ENCODE measurements at regions not wholly inside any gene's neighbourhood (a gene's known extent, or its start where the extent isn't known, plus 50 kb on each side); places are given as distances from the start of the nearest gene placed in this dataset.

GRCh38 chr11:28939381-28939780, 831.2 kb downstream of the METTL15 start:
- Histone ChIP-seq H3K9me3 (ENCODE audit: control extremely low read depth in 1 of 5, control insufficient read depth in 4 of 5, insufficient read depth in 2 of 5, low read depth in 1 of 5, low read length in 4 of 5) (no peaks in the 10 kb centered on the region), H3K4me3 (ENCODE audit: control insufficient read depth in 1 of 7, extremely low read depth in 1 of 7, insufficient read depth in 4 of 7, low read depth in 2 of 7, low read length in 6 of 7) (no peak overlapping the region), H3K27ac (ENCODE audit: insufficient read depth in 1 of 2, low read depth in 1 of 2, low read length in 2 of 2, poor library complexity in 1 of 2, severe bottlenecking in 2 of 2) (no peak overlapping the region), H3K27me3 (replicated peaks in 2 of 5; ENCODE audit: control insufficient read depth in 4 of 5, insufficient read depth in 5 of 5, low read length in 4 of 5) (no peaks in the 10 kb centered on the region), H3K36me3 (ENCODE audit: control insufficient read depth in 4 of 4, insufficient read depth in 4 of 4, low read length in 3 of 4) (no peaks in the 10 kb centered on the region), H3K4me1 (ENCODE audit: control extremely low read depth in 1 of 4, control insufficient read depth in 4 of 4, insufficient read depth in 4 of 4, low read length in 3 of 4) (no peaks in the 10 kb centered on the region)
- 80% methylated on average over 1 of the region's 2 CpGs for WGBS (ENCODE audit: insufficient coverage)
- ChIA-PET POLR2A (no interaction called here), CTCF (interaction anchor here (1.3 kb wide), 1 partner anchor 9 kb away, joined by 3 read pairs; no protein-coding TSS in a partner anchor)
- DNase-seq, result no peak

- CTCF ChIA-PET, result no interaction called here
- Histone ChIP-seq H3K27ac (ENCODE audit: insufficient read depth in 1 of 2, low read depth in 1 of 2, low read length in 2 of 2, poor library complexity in 1 of 2, severe bottlenecking in 2 of 2) (no peak overlapping the region), H3K9me3 (ENCODE audit: control extremely low read depth in 1 of 5, control insufficient read depth in 4 of 5, insufficient read depth in 2 of 5, low read depth in 1 of 5, low read length in 4 of 5) (no peaks in the 10 kb centered on the region), H3K36me3 (ENCODE audit: control insufficient read depth in 4 of 4, insufficient read depth in 4 of 4, low read length in 3 of 4) (no peaks in the 10 kb centered on the region), H3K4me1 (ENCODE audit: control extremely low read depth in 1 of 4, control insufficient read depth in 4 of 4, insufficient read depth in 4 of 4, low read length in 3 of 4) (no peaks in the 10 kb centered on the region), H3K27me3 (replicated peaks in 2 of 5; ENCODE audit: control insufficient read depth in 4 of 5, insufficient read depth in 5 of 5, low read length in 4 of 5) (no peaks in the 10 kb centered on the region), H3K4me3 (ENCODE audit: control insufficient read depth in 1 of 7, extremely low read depth in 1 of 7, insufficient read depth in 4 of 7, low read depth in 2 of 7, low read length in 6 of 7) (no peak overlapping the region)
- WGBS (ENCODE audit: insufficient coverage), result no CpG with 5 or more reads among the region's 1 CpG
- no peak for DNase-seq
- POLR2A ChIA-PET, result no interaction called here
These were observed 829.9 kb downstream of the METTL15 start for GRCh38 chr11:28938091-28938490.

GRCh38 chr11:28932940-28933339, 824.8 kb downstream of the METTL15 start:
- Histone ChIP-seq H3K27ac (ENCODE audit: insufficient read depth in 1 of 2, low read depth in 1 of 2, low read length in 2 of 2, poor library complexity in 1 of 2, severe bottlenecking in 2 of 2) (no peak overlapping the region), H3K4me3 (ENCODE audit: control insufficient read depth in 1 of 7, extremely low read depth in 1 of 7, insufficient read depth in 4 of 7, low read depth in 2 of 7, low read length in 6 of 7) (no peak overlapping the region), H3K27me3 (replicated peaks in 2 of 5; ENCODE audit: control insufficient read depth in 4 of 5, insufficient read depth in 5 of 5, low read length in 4 of 5) (no peaks in the 10 kb centered on the region), H3K36me3 (ENCODE audit: control insufficient read depth in 4 of 4, insufficient read depth in 4 of 4, low read length in 3 of 4) (no peaks in the 10 kb centered on the region), H3K4me1 (ENCODE audit: control extremely low read depth in 1 of 4, control insufficient read depth in 4 of 4, insufficient read depth in 4 of 4, low read length in 3 of 4) (no peaks in the 10 kb centered on the region), H3K9me3 (ENCODE audit: control extremely low read depth in 1 of 5, control insufficient read depth in 4 of 5, insufficient read depth in 2 of 5, low read depth in 1 of 5, low read length in 4 of 5) (peaks cover 0 to 3% (median 0%) of the 10 kb centered on the region in 5 experiments)
- ChIA-PET POLR2A (no interaction called here), CTCF (no interaction called here)
- no peak for DNase-seq
- WGBS (ENCODE audit: insufficient coverage), result no CpG with 5 or more reads among the region's 4 CpGs

- H3K4me1 ChIP-seq (ENCODE audit: control extremely low read depth in 1 of 4, control insufficient read depth in 4 of 4, insufficient read depth in 4 of 4, low read length in 3 of 4), result no peaks in the 10 kb centered on the region
- H3K27ac ChIP-seq (ENCODE audit: insufficient read depth in 1 of 2, low read depth in 1 of 2, low read length in 2 of 2, poor library complexity in 1 of 2, severe bottlenecking in 2 of 2), result no peak overlapping the region
- no peak overlapping the region for H3K4me3 ChIP-seq (ENCODE audit: control insufficient read depth in 1 of 7, extremely low read depth in 1 of 7, insufficient read depth in 4 of 7, low read depth in 2 of 7, low read length in 6 of 7)
- POLR2A ChIA-PET, result no interaction called here
- H3K9me3 ChIP-seq (ENCODE audit: control extremely low read depth in 1 of 5, control insufficient read depth in 4 of 5, insufficient read depth in 2 of 5, low read depth in 1 of 5, low read length in 4 of 5), result no peaks in the 10 kb centered on the region
- H3K36me3 ChIP-seq (ENCODE audit: control insufficient read depth in 4 of 4, insufficient read depth in 4 of 4, low read length in 3 of 4), result no peaks in the 10 kb centered on the region
- no peaks in the 10 kb centered on the region for H3K27me3 ChIP-seq (replicated peaks in 2 of 5; ENCODE audit: control insufficient read depth in 4 of 5, insufficient read depth in 5 of 5, low read length in 4 of 5)
- CTCF ChIA-PET, result no interaction called here
- WGBS (ENCODE audit: insufficient coverage), result 94% methylated on average over 2 of the region's 2 CpGs
- DNase-seq, result no peak
These were observed 815.8 kb downstream of the METTL15 start for GRCh38 chr11:28924004-28924403.

GRCh38 chr11:28922386-28922981, 814.3 kb downstream of the METTL15 start:
- POLR2A ChIA-PET, result no interaction called here
- no peak overlapping the region for H3K27ac ChIP-seq (ENCODE audit: insufficient read depth in 1 of 2, low read depth in 1 of 2, low read length in 2 of 2, poor library complexity in 1 of 2, severe bottlenecking in 2 of 2)
- 67% methylated on average over 1 of the region's 2 CpGs for WGBS (ENCODE audit: insufficient coverage)
- no peaks in the 10 kb centered on the region for H3K4me1 ChIP-seq (ENCODE audit: control extremely low read depth in 1 of 4, control insufficient read depth in 4 of 4, insufficient read depth in 4 of 4, low read length in 3 of 4)
- H3K4me3 ChIP-seq (ENCODE audit: control insufficient read depth in 1 of 7, extremely low read depth in 1 of 7, insufficient read depth in 4 of 7, low read depth in 2 of 7, low read length in 6 of 7), result no peak overlapping the region
- DNase-seq, result no peak
- no peaks in the 10 kb centered on the region for H3K27me3 ChIP-seq (replicated peaks in 2 of 5; ENCODE audit: control insufficient read depth in 4 of 5, insufficient read depth in 5 of 5, low read length in 4 of 5)
- no peaks in the 10 kb centered on the region for H3K36me3 ChIP-seq (ENCODE audit: control insufficient read depth in 4 of 4, insufficient read depth in 4 of 4, low read length in 3 of 4)
- H3K9me3 ChIP-seq (ENCODE audit: control extremely low read depth in 1 of 5, control insufficient read depth in 4 of 5, insufficient read depth in 2 of 5, low read depth in 1 of 5, low read length in 4 of 5), result no peaks in the 10 kb centered on the region
- CTCF ChIA-PET, result no interaction called here

- H3K27me3 ChIP-seq (replicated peaks in 2 of 5; ENCODE audit: control insufficient read depth in 4 of 5, insufficient read depth in 5 of 5, low read length in 4 of 5), result no peaks in the 10 kb centered on the region
- H3K4me3 ChIP-seq (ENCODE audit: control insufficient read depth in 1 of 7, extremely low read depth in 1 of 7, insufficient read depth in 4 of 7, low read depth in 2 of 7, low read length in 6 of 7), result no peak overlapping the region
- POLR2A ChIA-PET, result no interaction called here
- DNase-seq, result no peak
- no peak overlapping the region for H3K27ac ChIP-seq (ENCODE audit: insufficient read depth in 1 of 2, low read depth in 1 of 2, low read length in 2 of 2, poor library complexity in 1 of 2, severe bottlenecking in 2 of 2)
- H3K36me3 ChIP-seq (ENCODE audit: control insufficient read depth in 4 of 4, insufficient read depth in 4 of 4, low read length in 3 of 4), result no peaks in the 10 kb centered on the region
- H3K9me3 ChIP-seq (ENCODE audit: control extremely low read depth in 1 of 5, control insufficient read depth in 4 of 5, insufficient read depth in 2 of 5, low read depth in 1 of 5, low read length in 4 of 5), result no peaks in the 10 kb centered on the region
- CTCF ChIA-PET, result no interaction called here
- no peaks in the 10 kb centered on the region for H3K4me1 ChIP-seq (ENCODE audit: control extremely low read depth in 1 of 4, control insufficient read depth in 4 of 4, insufficient read depth in 4 of 4, low read length in 3 of 4)
- WGBS (ENCODE audit: insufficient coverage), result 100% methylated on average over 4 of the region's 5 CpGs
These were observed 811.0 kb downstream of the METTL15 start for GRCh38 chr11:28919194-28919593.

- no peaks in the 10 kb centered on the region for H3K27me3 ChIP-seq (replicated peaks in 2 of 5; ENCODE audit: control insufficient read depth in 4 of 5, insufficient read depth in 5 of 5, low read length in 4 of 5)
- H3K9me3 ChIP-seq (ENCODE audit: control extremely low read depth in 1 of 5, control insufficient read depth in 4 of 5, insufficient read depth in 2 of 5, low read depth in 1 of 5, low read length in 4 of 5), result no peaks in the 10 kb centered on the region
- POLR2A ChIA-PET, result no interaction called here
- DNase-seq, result no peak
- no peak overlapping the region for H3K27ac ChIP-seq (ENCODE audit: insufficient read depth in 1 of 2, low read depth in 1 of 2, low read length in 2 of 2, poor library complexity in 1 of 2, severe bottlenecking in 2 of 2)
- CTCF ChIA-PET, result no interaction called here
- H3K4me3 ChIP-seq (ENCODE audit: control insufficient read depth in 1 of 7, extremely low read depth in 1 of 7, insufficient read depth in 4 of 7, low read depth in 2 of 7, low read length in 6 of 7), result no peak overlapping the region
- H3K4me1 ChIP-seq (ENCODE audit: control extremely low read depth in 1 of 4, control insufficient read depth in 4 of 4, insufficient read depth in 4 of 4, low read length in 3 of 4), result no peaks in the 10 kb centered on the region
- H3K36me3 ChIP-seq (ENCODE audit: control insufficient read depth in 4 of 4, insufficient read depth in 4 of 4, low read length in 3 of 4), result no peaks in the 10 kb centered on the region
These were observed 805.7 kb downstream of the METTL15 start for GRCh38 chr11:28913883-28914282.
